Adrenal gland (tissue), 5 donors: ENCODE measurements at regions not wholly inside any gene's neighbourhood (a gene's known extent, or its start where the extent isn't known, plus 50 kb on each side); places are given as distances from the start of the nearest gene placed in this dataset.

Experiments
- CTCF ChIP-seq, 6 experiments: fragments of 450-650 bp in 4 of 6; fragments of 200-600 bp in 2 of 6; sonication (generic) in 1 of 6; IDR thresholded peaks; 1 replicate in 5 of 6; 2 replicates in 1 of 6; pipeline versions ENCODE4 v1.5.1 to v1.8.0; 2016 to 2021; ENCODE audit warnings: antibody characterized with exemption in 6 of 6, mild to moderate bottlenecking in 2 of 6, moderate library complexity in 1 of 6
- POLR2A ChIP-seq, 2 donors: fragments of 450-650 bp; IDR thresholded peaks; one replicate each; pipeline ENCODE4 v1.6.1; 2017; ENCODE audit warnings: antibody characterized with exemption in 2 of 2, mild to moderate bottlenecking in 2 of 2, moderate library complexity in 1 of 2
- donor health status: DM: no; HTN: no; CAD: no.

GRCh38 chr1:181986907-181987305 is 74.6 kb downstream of the ZNF648 start:
- TF ChIP-seq CTCF (IDR thresholded peaks at IDR 0.05), result no peak
- no peak for TF ChIP-seq POLR2A (IDR thresholded peaks at IDR 0.05)
